ENCODE measurements at regions not wholly inside any gene's neighbourhood (a gene's known extent, or its start where the extent isn't known, plus 50 kb on each side); places are given as distances from the start of the nearest gene placed in this dataset.

DNA sequence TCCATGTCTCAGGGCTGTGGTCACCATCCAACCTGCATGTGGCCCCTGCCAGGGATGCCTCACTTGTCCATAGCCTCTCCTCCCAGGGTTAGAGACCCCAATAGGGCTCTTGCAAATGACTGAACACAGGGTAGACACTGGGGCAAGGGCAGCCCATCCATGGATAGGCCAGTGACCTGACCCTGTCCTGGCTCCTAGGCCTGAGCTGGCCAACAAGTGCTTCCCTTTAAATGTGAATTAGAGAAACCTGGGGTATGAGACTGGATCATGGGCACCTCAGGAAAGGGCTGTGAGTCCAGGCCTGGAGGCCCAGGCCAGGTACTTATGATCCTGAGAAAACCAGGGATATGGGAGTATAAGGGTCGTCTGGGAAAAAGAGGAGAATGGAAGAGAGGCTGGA lies 64.5 kb downstream of the COPS8 start:
- DNase-seq (ENCODE audit: low spot score), result no peak

DNA sequence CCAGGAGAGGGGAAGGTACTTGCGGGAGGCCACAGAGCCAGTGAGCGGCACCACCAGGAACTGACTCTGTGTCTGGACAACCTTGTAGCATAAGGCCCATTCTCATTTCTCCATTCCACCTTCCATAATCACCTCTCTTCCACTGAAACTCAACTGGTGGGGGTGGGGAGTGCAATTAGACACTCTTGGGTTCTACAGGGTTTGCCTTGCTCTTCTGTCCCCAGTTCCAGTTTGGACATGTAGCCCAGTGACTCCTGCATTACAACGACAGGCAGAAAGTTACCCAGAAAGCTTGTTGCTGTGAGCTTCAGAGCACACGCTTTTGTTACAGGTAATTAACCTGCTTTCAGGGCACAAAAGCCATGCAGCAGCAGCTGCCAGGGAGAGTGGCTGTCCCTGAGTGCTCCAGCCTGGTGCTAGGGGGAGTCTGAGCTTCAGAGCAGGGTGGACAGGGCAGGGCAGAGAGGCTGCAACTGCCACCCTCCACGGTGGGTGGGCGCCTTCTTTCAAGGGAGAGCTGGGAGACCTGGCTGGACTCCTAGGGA lies 65.2 kb downstream of the COPS8 start:
- no peak for DNase-seq (ENCODE audit: low spot score)

DNA sequence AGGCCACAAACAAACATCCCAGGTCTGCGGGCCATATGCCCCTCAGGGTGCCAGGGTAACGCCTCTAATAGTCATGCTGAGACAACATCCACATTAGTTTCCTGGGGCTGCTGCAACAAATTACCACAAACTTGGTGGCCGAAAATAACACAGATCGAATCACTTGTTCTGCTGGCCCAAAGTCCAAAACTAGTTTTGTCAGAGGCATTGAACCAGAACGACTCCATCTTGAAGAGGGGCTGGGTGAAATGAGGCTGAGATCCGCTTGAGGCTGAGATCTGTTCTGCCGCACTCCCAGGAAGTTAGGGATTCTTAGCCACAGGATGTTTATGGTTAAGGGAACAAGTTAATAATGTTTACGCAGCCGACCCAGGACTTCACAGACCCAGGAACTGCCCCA lies 66.7 kb downstream of the COPS8 start:
- no peak for DNase-seq (ENCODE audit: low spot score)

DNA sequence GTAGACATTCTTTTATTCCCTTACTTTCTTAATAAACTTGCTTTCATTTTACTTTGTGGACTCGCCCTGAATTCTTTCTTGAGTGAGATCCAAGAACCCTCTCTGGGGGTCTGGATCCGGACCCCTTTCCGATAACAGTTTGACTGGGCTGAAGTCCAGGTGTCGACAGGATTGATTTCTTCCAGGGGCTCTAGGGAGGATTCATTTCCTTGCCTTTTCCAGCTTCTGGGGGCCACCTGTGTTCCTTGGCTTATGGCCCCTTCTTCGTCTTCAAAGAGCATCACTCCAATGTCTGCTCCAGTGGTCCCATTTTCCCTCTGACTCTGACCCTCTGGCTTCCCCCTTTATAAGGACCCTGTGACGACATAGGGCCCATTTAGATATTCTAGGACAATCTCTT lies 67.5 kb downstream of the COPS8 start:
- DNase-seq (ENCODE audit: low spot score), result no peak

DNA sequence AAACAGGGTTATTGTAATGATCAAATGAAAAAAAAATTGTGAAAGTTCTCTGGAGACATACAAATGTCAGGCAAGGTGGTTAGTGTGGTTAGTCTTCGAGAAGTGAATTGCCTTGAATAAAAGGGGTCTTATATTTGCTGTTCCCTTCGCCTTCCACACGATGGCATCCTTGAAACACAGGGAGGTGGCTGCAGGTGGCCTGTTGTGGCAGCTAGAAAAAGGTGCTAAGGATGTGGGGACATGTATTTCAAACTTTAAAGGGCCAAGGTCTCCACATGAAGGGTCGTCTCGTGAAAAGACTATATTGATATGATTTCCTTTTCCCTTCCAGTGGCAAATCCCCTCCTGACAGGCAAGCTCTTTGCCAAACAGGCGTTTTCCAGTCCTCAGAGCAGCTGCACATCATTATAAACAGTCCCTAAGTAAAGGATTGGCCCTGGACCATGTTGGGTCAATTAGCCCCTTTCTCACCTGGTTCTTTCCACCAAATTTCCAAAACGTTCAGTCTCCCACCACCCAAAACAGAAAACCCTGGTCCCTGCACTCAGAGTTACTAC lies 68.5 kb downstream of the COPS8 start:
- no peak for DNase-seq (ENCODE audit: low spot score)

DNA sequence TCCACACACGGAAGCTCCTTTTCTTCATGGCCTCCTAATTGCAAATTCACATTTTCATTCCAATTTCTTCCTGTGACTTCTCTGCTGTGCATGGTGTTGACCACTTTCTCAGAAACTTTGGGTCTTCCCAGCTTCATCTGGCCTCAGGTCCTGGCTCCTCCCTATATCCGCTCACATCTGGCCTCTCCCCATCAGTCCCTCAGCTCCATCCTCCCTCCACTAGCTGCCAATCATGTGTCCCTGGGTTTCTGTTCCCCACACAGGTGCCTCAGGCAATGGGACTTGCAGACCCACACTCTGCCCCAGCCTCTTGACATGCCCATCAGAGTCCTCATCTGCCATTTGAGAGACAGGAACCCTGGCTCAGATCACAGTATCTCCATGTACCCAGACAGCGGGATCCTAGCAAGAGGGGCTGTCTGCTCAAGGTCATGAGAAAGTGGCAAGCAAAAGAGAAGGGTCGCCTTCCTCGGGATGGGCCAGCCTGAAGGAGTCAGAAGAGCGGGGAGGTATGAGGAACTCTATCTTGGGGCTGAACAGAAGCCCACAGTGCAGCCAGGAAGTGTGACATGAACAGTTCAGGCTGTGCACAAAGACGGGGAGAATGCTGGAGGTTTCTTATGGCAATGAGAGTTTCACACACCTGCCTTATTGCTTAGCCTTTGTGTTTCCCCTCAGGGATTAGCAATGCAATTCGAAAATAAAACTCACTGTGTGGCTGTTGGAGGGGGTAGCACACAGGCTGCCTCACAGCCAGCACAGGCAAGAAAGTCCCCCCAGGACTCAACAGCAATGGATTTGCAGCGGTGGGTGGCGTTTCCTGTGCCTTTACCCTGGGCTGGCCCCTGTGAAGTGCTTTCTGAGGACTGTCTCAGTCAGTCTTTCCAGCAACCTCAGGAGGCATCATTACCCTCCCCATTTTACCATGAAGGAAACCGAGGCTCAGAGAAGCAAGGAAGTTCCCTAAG lies 69.5 kb downstream of the COPS8 start:
- DNase-seq (ENCODE audit: low spot score), result no peak

DNA sequence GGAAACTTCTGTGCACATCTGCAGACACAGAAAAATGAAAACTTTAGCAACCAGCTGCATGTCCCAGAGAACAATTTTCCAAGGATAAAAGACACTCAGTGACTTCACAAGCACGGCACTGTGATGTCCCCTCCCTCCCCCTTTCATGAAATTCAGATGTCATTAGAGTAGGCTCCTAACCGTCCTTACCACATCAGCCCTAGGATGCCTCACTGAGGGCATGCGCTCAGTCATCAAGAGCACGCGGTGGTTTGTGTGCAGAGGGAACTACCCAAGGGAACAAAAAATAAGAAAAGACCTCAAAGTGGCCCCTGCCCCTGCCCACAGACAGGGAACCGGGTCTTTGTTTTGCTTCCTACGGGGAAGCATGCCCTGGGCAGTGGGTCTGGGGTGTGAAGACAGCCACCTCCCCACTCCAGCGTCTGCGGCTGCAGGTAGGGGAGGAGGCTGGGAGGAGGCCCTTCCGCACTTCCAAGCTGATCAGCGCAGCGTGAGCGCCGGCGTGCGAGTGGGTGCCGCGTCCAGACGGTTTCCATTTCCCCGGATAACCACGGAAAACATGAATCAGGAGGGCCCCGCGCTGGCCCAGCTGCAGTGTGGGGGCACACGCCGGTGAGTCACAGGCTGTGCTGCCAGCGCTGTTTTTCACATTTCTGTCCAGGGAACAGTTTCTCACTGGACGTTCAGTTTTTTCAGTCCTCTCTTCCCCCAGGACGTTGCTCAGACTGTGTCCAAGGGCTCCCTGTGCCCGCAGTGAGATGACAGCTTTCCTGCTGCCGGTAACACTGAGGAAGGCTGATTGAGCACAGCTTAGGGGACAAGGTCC lies 70.6 kb downstream of the COPS8 start:
- no peak for DNase-seq (ENCODE audit: low spot score)

DNA sequence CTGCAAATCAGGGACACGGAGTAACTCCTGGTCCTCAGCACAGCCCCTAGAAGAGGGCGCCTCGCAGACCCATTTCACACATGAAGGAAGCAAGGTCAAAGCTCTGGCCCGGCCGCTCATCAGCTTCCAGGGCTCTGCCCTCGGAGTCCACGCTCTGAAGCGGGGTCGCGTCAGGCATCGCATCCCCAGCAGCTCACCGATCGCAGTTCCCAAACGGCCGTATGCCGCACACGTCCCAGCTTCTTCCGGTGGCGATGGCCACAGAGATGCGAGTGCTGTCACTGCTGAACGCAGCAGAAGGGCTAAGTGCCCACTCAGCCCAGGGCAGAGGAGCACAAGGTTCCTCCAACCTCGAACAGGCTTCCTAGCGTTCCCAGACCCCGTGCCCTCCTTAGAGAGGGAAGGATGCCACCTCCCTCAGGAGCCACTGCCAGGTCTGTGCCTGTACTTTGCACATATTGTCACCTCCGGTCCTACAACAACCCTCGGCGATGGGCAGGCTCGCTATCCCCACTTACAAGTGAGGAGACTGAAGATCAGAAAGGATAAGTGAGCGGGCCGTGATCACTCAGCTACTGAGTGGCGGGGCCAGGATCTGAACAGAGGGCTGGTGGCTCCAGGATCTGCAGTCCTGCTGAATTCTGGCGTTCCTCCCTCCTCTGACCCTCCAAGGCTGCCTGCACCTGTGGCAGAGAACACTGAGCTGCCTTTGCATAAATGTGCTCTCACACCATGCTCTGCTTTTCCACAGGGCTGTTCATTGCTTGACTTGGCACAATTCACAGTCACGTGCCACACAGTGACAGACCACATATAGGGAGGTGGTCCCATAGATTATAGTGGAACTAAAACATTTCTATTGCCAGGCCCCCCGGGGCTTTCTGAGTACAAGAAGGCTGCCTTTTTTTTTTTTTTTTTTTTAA lies 71.4 kb downstream of the COPS8 start:
- no peak for DNase-seq (ENCODE audit: low spot score)

DNA sequence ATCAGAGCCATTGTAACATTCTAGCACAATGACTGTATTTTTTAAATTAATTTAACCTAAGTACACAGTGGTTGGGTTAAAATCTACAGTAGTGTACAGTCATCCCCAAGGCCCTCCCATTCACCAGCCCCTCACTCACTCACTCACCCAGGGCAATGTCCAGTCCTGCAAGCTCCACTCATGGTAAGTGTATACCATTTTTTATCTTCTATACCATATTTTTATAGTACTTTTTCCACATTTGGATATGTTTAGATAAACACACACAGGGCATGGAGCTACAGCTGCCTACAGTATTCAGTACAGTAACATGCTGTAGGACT lies 72.1 kb downstream of the COPS8 start:
- no peak for DNase-seq (ENCODE audit: low spot score)

DNA sequence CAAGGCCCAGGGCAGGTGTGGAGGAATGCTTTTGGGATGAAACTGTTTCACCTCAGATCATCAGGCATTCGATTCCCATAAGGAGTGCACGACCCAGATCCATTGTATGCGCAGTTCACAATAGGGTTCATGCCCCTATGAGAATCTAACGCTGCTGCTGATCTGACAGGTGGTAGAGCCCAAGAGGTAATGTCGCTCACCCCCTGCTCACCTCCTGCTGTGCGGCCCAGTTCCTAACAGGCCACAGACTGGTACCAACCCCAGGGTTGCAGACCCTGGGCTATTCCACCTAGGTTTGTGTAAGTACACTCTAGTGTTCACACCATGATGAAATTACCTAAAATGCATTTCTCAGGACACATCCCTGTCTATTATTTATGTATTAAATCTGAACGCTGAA lies 72.5 kb downstream of the COPS8 start:
- DNase-seq (ENCODE audit: low spot score), result no peak

DNA sequence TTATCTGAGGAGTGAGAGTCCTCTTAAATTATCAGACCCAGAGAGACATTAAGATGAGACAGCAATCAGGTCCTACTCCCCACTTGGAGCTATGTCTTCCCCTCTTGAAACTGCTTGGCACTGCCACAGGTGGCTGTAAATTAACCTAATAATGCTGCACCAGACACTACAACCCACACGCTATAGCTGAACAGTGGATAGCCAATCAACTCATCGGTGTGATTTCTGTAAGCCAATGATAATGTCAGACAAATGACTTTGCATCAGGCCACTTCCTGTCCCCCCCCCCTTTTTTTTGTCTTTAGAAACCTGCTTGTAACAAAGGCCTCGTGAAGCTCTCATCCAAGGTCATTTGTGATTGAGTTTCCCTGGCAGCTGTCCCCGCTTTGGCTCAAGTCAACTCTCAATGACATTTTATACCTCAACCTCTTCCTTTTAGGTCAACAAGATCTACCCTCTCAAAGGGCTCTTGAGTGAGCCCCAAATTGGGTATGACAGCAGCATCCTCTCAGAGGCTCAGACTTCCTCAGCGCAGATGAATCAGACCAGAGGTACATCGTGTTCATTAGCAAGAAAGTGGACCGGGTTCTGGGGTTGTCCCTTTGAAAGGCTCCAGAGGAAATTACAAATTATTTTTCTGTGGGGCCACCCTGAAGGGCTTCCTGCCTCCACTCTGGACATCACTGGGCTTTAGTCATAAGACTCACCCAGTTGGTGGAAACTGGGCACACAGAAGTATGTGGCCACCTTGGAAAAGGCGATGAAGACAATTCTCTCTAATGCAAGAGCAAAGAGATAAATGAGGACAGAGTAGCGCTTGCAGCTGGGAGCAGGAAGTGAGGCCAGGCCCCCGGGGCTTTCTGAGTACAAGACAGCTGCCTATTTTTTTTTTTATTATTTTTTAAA lies 73.6 kb downstream of the COPS8 start:
- DNase-seq (ENCODE audit: low spot score), result no peak

DNA sequence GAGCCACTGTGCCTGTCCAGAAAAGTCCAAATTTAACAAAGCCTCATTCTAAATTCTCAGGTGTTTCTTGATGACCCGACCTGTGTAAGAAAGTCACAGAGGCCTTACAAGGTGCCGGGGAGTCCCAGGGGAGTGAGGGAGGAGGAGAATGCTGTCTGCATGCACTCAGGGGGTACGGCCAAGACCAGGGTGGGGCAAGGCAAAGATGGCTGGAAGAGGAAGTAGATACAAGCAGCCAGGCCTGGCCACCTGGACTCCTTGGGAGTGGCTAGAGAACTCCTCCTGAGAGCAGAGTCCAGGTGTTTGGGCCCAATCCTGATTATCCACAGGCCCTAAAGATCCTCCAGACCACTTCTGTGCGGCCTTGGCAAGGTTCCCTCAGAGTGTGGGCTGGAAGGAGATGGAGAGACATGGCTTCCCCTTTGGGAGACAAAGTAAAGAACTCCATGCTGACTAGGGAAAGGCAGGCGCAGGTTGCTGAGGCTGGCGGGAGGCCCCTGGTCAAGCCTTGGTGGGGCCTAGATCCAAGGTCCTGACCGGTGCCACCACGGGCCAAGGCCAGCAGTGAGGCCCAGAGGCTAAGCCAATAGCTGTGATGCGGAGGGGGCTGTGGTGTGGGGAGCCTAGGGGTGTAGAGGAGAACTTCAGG lies 74.7 kb downstream of the COPS8 start:
- DNase-seq (ENCODE audit: low spot score), result no peak

DNA sequence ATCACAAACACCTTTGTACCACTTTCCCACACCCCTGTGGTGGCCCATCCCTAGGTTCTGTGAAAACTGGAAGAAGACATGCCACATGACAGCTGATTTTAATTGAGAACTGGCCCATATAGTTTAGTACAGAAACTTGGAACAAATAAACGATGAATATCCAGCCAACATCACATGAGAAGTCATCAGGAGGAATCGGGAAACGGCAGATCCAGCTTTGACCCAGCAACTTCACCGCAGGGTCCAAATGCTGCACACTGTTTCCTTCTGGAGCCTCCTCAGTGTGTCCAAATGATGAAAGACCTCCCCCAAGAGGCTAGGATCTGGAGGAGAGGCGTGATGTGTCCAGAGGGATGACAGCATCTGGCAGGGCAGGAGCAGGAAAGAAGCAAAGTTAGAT lies 75.5 kb downstream of the COPS8 start:
- DNase-seq (ENCODE audit: low spot score), result no peak

DNA sequence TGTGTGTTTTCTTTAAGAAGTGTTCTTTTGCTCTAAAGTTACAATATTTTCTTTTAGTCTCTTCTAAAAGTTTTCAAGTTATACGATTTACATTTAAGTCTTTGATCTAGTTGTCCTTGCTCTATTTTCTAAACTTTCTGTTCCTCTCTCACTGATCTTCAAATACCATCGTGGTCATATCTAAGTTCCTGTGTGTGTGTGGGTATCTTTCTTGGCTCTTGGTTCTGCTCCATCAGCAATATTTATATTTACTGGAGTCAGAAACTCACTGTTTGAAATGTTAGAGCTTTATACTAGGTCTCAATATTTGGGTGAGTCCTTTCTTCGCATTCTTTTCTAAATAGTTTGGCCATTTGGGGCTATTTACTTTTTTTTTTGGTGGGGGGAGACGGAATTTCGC lies 77.3 kb downstream of the COPS8 start:
- no peak for DNase-seq (ENCODE audit: low spot score)

DNA sequence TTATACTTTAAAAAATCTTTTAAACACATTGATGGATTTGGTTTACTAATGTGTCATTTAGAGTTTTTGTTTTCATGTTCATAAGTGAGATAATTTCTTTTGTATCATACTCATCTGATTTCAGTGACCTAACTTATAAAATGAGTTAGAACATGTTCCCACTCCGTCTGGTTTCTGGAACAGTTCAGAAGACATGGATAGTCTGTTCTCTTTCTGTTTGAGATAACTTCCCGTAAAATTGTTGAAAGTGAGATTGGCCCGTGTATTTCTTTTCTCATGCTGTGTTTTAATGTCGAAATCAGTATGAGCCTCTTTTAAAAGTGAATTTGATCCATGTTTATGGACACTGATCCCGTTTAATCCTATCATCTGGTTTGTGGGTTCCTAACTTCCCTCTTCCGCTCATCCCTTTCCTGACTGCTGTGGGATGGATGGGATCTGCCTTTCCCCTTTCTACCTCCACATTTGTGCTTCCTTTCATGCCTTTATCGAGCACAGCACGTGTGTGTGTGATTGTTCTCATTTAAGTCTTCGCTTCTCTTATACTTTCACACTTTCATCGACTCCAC lies 78.9 kb downstream of the COPS8 start:
- no peak for DNase-seq (ENCODE audit: low spot score)

DNA sequence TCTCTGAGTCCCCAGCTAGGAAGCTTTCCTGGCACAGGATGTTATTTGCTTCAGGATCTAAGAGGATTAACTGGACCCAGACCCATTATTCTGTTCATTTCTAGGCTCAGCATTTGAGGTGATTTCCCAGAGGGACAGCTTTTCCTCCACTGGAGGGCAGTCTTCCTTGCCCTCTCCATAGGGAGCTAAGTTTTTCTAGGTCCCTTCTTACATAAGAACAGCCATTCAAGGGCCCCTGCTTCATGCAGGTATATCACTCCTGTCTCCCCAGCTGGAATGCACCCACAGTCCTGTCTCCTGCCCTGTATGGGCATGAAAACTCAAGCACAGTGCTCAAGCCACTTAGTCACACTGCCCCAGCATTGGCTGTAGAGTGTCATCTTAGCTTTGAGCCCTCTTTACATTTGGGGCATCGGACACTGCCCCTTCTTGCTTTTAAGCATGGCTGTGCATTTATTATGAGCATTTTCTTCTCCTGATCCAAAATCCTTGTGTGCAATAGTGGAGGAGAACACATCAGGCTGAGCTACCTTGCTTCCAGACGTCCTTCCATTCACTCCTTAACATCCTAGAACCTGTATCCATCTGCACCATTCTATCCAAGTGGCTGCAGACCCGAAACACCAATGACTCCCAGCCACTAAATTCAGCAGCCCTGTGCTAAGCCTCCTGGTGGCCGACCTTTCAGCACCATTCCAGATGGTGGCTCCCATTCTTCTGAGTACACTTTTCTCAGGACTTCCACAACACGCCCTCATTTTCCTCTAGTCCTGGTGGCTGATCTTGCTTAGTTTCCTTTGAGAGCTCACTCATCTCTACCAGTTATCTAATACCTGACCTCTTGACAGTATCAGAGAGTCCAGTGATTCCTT lies 80.0 kb downstream of the COPS8 start:
- no peak for DNase-seq (ENCODE audit: low spot score)

DNA sequence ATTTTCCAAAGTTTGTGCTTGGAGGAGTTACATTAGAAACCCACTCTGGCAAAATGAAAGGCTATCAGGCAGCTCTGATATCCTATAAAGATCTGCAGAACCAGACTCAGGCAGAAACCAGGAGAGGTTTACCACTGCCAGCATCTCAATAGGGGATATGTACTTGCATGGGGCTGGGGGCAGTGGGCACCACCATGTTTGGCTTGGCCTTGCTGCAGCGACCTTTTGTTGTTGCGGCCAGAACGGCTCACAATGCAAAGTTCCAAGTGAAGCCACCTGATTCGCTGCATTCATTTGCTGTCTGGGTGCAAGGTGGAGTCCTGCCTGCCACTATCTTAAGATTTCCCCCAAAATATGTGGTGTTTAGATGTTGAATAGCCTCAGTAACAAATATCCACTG lies 81.3 kb downstream of the COPS8 start:
- DNase-seq (ENCODE audit: low spot score), result no peak

DNA sequence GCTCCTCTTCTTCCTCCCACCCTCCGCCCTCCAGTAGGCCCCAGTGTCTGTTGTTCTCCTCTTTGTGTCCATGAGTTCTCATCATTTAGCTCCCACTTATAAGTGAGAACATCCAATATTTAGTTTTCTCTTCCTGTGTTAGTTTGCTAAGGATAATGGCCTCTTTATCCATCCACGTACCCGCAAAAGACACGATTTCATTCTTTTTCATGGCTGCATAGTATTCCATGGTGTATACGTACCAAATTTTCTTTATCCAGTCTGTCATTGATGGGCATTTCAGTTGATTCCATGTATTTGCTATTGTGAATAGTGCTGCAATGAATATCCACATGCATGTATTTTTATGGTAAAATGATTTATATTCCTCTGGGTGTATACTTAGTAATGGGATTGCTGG lies 82.2 kb downstream of the COPS8 start:
- no peak for DNase-seq (ENCODE audit: low spot score)

DNA sequence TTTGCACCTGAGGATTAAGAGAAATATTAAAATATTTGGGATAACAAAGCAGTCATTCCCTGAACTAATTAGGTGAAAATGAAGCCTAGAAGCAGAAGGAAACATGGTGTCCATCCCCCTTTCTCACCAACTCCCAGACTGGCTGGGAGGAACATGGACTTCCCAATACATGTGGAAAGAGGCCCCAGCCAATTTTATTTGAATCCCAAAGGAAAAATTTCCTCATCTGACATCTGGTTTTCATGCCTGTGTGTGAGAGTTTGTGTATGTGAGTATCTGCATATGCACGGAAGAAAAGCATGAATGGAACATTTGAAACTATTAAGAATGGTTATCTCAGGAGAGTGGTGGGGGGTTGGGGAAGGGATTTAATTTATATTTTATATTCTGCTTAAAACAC lies 84.3 kb downstream of the COPS8 start:
- DNase-seq (ENCODE audit: low spot score), result no peak
